Neutrophil (primary cell): ENCODE measurements at regions not wholly inside any gene's neighbourhood (a gene's known extent, or its start where the extent isn't known, plus 50 kb on each side); places are given as distances from the start of the nearest gene placed in this dataset.

Experiments used
- H3K27ac ChIP-seq: fragments of 200-600 bp; sonication (generic); 2 replicates; pipeline ENCODE4 v1.5.1; 2016; ENCODE audit warnings: mild to moderate bottlenecking, moderate library complexity
- H3K27me3 ChIP-seq: fragments of 200-600 bp; sonication (generic); 2 replicates; pipeline ENCODE4 v1.6.0; 2016; ENCODE audit warnings: mild to moderate bottlenecking
- H3K36me3 ChIP-seq: fragments of 200-600 bp; sonication (generic); 2 replicates; pipeline ENCODE4 v1.5.1; 2017
- H3K4me1 ChIP-seq, 2 experiments: fragments of 200-600 bp in 1 of 2; sonication (generic) in 1 of 2; 1 replicate in 1 of 2; 2 replicates in 1 of 2; pipeline versions ENCODE4 v1.5.1 to v1.6.1; 2013 to 2016; ENCODE audit warnings: low read depth in 1 of 2, low read length in 1 of 2, mild to moderate bottlenecking in 1 of 2, moderate library complexity in 1 of 2; ENCODE audit not compliant: control insufficient read depth in 1 of 2, insufficient read depth in 1 of 2
- H3K4me3 ChIP-seq, 2 experiments: fragments of 200-600 bp in 1 of 2; sonication (generic) in 1 of 2; 1 replicate in 1 of 2; 2 replicates in 1 of 2; pipeline ENCODE4 v1.5.1; 2013 to 2016; ENCODE audit warnings: low read depth in 1 of 2, low read length in 1 of 2, mild to moderate bottlenecking in 1 of 2, moderate library complexity in 1 of 2
- H3K9me3 ChIP-seq: fragments of 200-600 bp; sonication (generic); 2 replicates; pipeline ENCODE4 v1.5.1; 2016
- TF ChIP-seq, protein P1 (sequence below): fragments of 200-600 bp; sonication (generic); IDR thresholded peaks from 2 replicates; pipeline ENCODE4 v1.5.1; 2016; ENCODE audit warnings: antibody characterized with exemption

DNA sequence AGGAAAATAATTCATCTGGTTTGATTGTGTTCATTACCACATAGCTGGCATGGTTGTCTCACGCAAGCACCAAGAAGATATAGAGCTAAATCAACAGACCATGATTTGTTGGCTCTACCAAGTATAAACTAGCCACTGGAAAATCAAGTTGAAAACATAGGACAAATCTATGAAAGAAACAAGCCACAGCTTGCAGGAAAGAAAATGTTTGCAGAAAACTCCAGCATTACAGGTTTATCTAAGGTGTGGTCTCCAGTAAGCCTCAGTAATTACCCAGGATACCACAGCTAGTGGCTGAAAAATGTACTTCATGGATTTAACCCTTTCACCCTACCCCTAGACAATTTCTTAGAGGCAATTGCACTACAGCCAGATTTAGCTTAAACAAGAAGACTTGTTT, 340.6 kb downstream of the SOX2 start:
- TF ChIP-seq, protein P1, sequence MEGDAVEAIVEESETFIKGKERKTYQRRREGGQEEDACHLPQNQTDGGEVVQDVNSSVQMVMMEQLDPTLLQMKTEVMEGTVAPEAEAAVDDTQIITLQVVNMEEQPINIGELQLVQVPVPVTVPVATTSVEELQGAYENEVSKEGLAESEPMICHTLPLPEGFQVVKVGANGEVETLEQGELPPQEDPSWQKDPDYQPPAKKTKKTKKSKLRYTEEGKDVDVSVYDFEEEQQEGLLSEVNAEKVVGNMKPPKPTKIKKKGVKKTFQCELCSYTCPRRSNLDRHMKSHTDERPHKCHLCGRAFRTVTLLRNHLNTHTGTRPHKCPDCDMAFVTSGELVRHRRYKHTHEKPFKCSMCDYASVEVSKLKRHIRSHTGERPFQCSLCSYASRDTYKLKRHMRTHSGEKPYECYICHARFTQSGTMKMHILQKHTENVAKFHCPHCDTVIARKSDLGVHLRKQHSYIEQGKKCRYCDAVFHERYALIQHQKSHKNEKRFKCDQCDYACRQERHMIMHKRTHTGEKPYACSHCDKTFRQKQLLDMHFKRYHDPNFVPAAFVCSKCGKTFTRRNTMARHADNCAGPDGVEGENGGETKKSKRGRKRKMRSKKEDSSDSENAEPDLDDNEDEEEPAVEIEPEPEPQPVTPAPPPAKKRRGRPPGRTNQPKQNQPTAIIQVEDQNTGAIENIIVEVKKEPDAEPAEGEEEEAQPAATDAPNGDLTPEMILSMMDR = no peak
- H3K27ac ChIP-seq = no peak overlapping the region

DNA sequence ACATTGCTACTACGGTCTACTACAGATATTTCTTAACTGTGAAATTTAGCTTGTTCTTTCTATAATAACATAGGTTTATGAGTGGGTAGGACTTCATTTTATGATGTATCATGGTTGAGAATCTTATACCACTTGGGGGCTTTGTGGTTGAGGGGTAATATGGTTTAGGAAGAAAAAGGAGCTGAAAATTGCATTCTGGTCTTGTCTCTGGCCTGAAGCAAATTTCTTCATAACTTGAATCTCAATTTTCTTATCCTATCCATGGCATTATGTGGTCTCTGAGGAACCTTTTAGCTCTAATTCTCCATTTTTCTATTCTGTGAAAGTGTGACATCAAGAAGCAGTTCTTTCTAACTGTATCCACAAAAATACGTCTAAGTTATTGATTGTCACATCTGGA, 341.0 kb downstream of the SOX2 start:
- no peaks in the 10 kb centered on the region for H3K27me3 ChIP-seq
- H3K36me3 ChIP-seq = no peaks in the 10 kb centered on the region
- no peak overlapping the region for H3K4me3 ChIP-seq
- H3K9me3 ChIP-seq = no peaks in the 10 kb centered on the region
- TF ChIP-seq, protein P1 = no peak
- no peaks in the 10 kb centered on the region for H3K4me1 ChIP-seq
- H3K27ac ChIP-seq = no peak overlapping the region

More for the DNA sequence above, 340.6 kb downstream of the SOX2 start:
- Histone ChIP-seq H3K36me3 (no peaks in the 10 kb centered on the region), H3K4me3 (no peak overlapping the region), H3K27me3 (no peaks in the 10 kb centered on the region), H3K9me3 (no peaks in the 10 kb centered on the region), H3K4me1 (no peaks in the 10 kb centered on the region)

DNA sequence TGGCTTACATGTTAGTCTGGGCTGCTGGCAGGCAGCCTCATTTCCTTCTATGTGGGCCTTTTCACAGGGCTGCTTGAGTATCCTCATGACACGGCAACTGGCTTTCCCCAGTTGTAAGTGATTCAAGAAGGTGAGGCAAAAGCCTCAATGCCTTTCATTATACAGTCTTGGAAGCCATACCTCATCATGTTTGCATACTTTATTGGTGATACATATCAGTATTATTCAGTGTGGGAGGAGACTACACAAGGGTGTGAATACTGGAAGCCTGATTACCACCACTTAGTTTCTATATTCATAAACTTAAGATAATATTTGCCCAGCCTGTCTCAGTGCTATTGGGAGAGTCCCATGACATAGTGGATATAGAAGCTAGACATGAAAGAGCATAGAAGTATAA, 346.8 kb downstream of the SOX2 start:
- Histone ChIP-seq H3K4me3 (no peak overlapping the region), H3K4me1 (no peaks in the 10 kb centered on the region), H3K27me3 (no peaks in the 10 kb centered on the region), H3K36me3 (no peaks in the 10 kb centered on the region), H3K9me3 (no peaks in the 10 kb centered on the region), H3K27ac (no peak overlapping the region)
- TF ChIP-seq, protein P1 = no peak

DNA sequence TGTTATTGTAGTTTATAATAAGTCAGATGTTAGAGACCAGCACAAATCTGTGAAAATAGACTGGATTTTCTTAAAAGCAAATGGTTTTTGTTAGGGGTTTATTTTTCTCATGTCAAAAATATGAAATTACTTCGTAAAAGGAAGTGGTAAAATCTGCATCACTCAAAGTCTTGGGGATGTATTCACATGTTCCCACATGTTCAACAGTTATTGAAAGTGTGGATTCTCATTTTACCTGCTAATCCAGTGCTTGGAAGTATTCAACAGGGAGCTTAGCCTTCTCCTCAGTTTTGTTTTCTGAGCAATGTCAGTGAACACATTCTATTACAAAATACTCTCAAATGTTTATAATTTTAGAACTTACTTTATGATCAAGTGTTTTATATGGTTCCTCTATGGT, 352.0 kb downstream of the SOX2 start:
- no peak overlapping the region for H3K4me3 ChIP-seq
- H3K27ac ChIP-seq = no peak overlapping the region
- TF ChIP-seq, protein P1 = no peak
- H3K36me3 ChIP-seq = no peaks in the 10 kb centered on the region
- no peaks in the 10 kb centered on the region for H3K4me1 ChIP-seq
- H3K27me3 ChIP-seq = no peaks in the 10 kb centered on the region
- H3K9me3 ChIP-seq = no peaks in the 10 kb centered on the region

DNA sequence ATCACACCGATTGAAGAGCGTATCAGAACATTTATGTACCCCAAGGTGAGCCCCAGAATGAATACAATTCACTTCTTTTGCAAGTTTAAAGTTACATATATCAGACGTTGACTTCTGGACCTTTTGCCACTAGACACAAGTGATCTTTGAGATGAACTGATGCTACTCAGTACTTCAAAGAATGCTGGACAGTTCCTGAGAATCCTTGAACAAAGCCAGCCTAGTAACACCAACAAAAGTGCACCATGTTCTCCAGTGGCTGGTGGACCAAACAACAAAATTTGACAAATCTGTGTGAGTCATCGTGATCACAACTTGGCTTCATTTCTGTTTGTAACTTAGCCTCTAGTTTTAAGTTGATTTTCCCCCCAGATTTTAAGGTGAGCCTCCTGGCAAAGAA, 355.7 kb downstream of the SOX2 start:
- Histone ChIP-seq H3K36me3 (no peaks in the 10 kb centered on the region), H3K9me3 (no peaks in the 10 kb centered on the region), H3K4me3 (no peak overlapping the region), H3K4me1 (no peaks in the 10 kb centered on the region), H3K27ac (no peak overlapping the region), H3K27me3 (no peaks in the 10 kb centered on the region)
- TF ChIP-seq, protein P1 = no peak

DNA sequence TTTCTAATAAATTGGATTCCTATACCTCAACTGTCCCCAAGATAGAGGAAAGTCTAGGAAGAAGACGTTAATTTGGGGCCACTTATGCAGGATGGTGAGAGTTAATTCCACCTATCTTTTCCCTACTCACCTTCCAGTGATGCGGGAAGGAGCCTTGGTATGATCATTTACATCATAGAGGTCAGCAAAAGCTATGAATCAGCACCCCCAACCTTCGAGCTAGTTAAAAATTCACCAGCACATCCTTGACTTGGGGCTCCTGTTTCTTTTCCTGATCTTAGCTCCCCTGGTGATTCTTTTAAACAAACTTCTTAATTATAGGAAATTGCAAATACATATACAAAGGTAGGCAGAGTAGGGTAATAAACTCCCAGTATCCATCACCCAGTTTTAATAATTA, 366.6 kb downstream of the SOX2 start:
- Histone ChIP-seq H3K4me1 (no peaks in the 10 kb centered on the region), H3K9me3 (no peaks in the 10 kb centered on the region), H3K27ac (no peak overlapping the region), H3K36me3 (no peaks in the 10 kb centered on the region), H3K4me3 (no peak overlapping the region), H3K27me3 (no peaks in the 10 kb centered on the region)
- TF ChIP-seq, protein P1 = no peak
